Keratinocyte (primary cell): ENCODE measurements at regions not wholly inside any gene's neighbourhood (a gene's known extent, or its start where the extent isn't known, plus 50 kb on each side); places are given as distances from the start of the nearest gene placed in this dataset.

ENCODE experiments used
- DNase-seq: peaks from one replicate; pipeline ENCODE4 v3.0.0-alpha.2; 2011; ENCODE audit warnings: low read depth, missing footprints, low spot score
- FAIRE-seq: peaks from 2 replicates; lab custom pipeline; 2011; peaks lifted over from hg19 to GRCh38; lab: Jason Lieb, UNC
- H2AFZ ChIP-seq: 2 replicates; pipeline ENCODE4 v1.6.0; 2012; ENCODE audit warnings: low read length, control low read depth, inconsistent platforms; ENCODE audit not compliant: control insufficient read depth
- H3K27ac ChIP-seq: 2 replicates; pipeline ENCODE4 v1.5.1; 2011; ENCODE audit warnings: low read length; ENCODE audit not compliant: control insufficient read depth, insufficient read depth
- H3K27me3 ChIP-seq: 3 replicates; pipeline ENCODE4 v1.6.0; 2011; ENCODE audit warnings: low read length; ENCODE audit not compliant: control insufficient read depth, insufficient read depth; ENCODE audit errors: extremely low read depth
- H3K36me3 ChIP-seq, 2 experiments: 2 replicates in 1 of 2; 3 replicates in 1 of 2; pipeline ENCODE4 v1.5.1; 2011; ENCODE audit warnings: low read length in 2 of 2, mild to moderate bottlenecking in 1 of 2; ENCODE audit not compliant: control insufficient read depth in 2 of 2, insufficient read depth in 2 of 2; ENCODE audit errors: extremely low read depth in 1 of 2
- H3K4me1 ChIP-seq: 3 replicates; pipeline ENCODE4 v1.5.1; 2011; ENCODE audit warnings: low read length; ENCODE audit not compliant: control insufficient read depth, insufficient read depth; ENCODE audit errors: extremely low read depth
- H3K4me2 ChIP-seq: 3 replicates; pipeline ENCODE4 v1.6.0; 2011; ENCODE audit warnings: low read depth, low read length; ENCODE audit not compliant: control insufficient read depth, insufficient read depth; ENCODE audit errors: extremely low read depth
- H3K4me3 ChIP-seq, 3 experiments: fragments of 200-600 bp in 1 of 3; sonication (generic) in 1 of 3; 2 replicates in 2 of 3; 3 replicates in 1 of 3; pipeline ENCODE4 v1.5.1; 2011 to 2016; ENCODE audit warnings: low read length in 3 of 3, mild to moderate bottlenecking in 3 of 3, control low read depth in 2 of 3, inconsistent platforms in 1 of 3, low read depth in 1 of 3, mixed read lengths in 1 of 3, mixed run types in 1 of 3, moderate library complexity in 1 of 3; ENCODE audit not compliant: control insufficient read depth in 2 of 3, insufficient read depth in 2 of 3; ENCODE audit errors: extremely low read depth in 1 of 3
- H3K79me2 ChIP-seq: 2 replicates; pipeline ENCODE4 v1.6.0; 2012; ENCODE audit warnings: low read length; ENCODE audit not compliant: control insufficient read depth, insufficient read depth
- H3K9ac ChIP-seq: 3 replicates; pipeline ENCODE4 v1.6.0; 2011; ENCODE audit warnings: low read length; ENCODE audit not compliant: control insufficient read depth, insufficient read depth; ENCODE audit errors: extremely low read depth
- H3K9me1 ChIP-seq: 3 replicates; pipeline ENCODE4 v1.6.0; 2011; ENCODE audit warnings: low read length; ENCODE audit not compliant: control insufficient read depth, insufficient read depth; ENCODE audit errors: extremely low read depth
- H3K9me3 ChIP-seq: 2 replicates; pipeline ENCODE4 v1.5.1; 2012; ENCODE audit warnings: low read depth, low read length; ENCODE audit not compliant: control insufficient read depth
- H4K20me1 ChIP-seq: 3 replicates; pipeline ENCODE4 v1.6.0; 2011; ENCODE audit warnings: low read length; ENCODE audit not compliant: control insufficient read depth, insufficient read depth; ENCODE audit errors: extremely low read depth
- CTCF ChIP-seq, 3 experiments: IDR thresholded peaks in 1 of 3; conservative IDR thresholded peaks in 1 of 3; optimal IDR thresholded peaks in 1 of 3; 2 replicates in 2 of 3; 3 replicates in 1 of 3; pipeline versions ENCODE3 to v1.5.1; 2011; ENCODE audit warnings: low read length in 3 of 3, mild to moderate bottlenecking in 3 of 3, moderate library complexity in 2 of 3, control low read depth in 1 of 3, inconsistent platforms in 1 of 3; ENCODE audit not compliant: insufficient read depth in 2 of 3; ENCODE audit errors: extremely low read depth in 1 of 3
- EZH2 ChIP-seq: IDR thresholded peaks from one replicate; pipeline ENCODE4 v1.6.1; 2012; ENCODE audit warnings: inconsistent platforms, mild to moderate bottlenecking, low read length, moderate library complexity
- dilution Hi-C: fragments of 300-500 bp; cut with MboI; formaldehyde crosslinking; loops from one replicate; pipeline ENCODE4 v1.7.0; 2020; ENCODE audit warnings: low sequenced_read_pairs; ENCODE audit not compliant: extremely low pct_ligation_motif_present

- no peak overlapping the region for H3K4me2 ChIP-seq
- dilution Hi-C loops, result no loop called here
These were observed 86.2 kb downstream of the RRM2 start for GRCh38 chr2:10208736-10209135.

GRCh38 chr2:10209406-10209935 is 86.9 kb downstream of the RRM2 start:
- no peak overlapping the region for H2AFZ ChIP-seq
- DNase-seq (no peak), FAIRE-seq (no peak)
- H3K4me2 ChIP-seq, result no peak overlapping the region
- no peaks in the 10 kb centered on the region for H3K36me3 ChIP-seq
- no peaks in the 10 kb centered on the region for H3K79me2 ChIP-seq
- H3K4me1 ChIP-seq, result no peaks in the 10 kb centered on the region
- TF ChIP-seq CTCF (optimal IDR thresholded peaks at IDR 0.05 in 1 of 3, IDR thresholded peaks at IDR 0.05 in 1 of 3, conservative IDR thresholded peaks at IDR 0.05 in 1 of 3; ENCODE audit: extremely low read depth in 1 of 3, insufficient read depth in 2 of 3, low read length in 3 of 3) (no peak), EZH2 (no peak)
- H3K9ac ChIP-seq, result no peak overlapping the region
- no peaks in the 10 kb centered on the region for H4K20me1 ChIP-seq
- dilution Hi-C loops, result no loop called here
- no peaks in the 10 kb centered on the region for H3K9me3 ChIP-seq
- no peak overlapping the region for H3K27ac ChIP-seq
- no peaks in the 10 kb centered on the region for H3K9me1 ChIP-seq
- H3K4me3 ChIP-seq, result no peak overlapping the region
- H3K27me3 ChIP-seq, result no peaks in the 10 kb centered on the region

More at GRCh38 chr2:10208736-10209135, 86.2 kb downstream of the RRM2 start:
- FAIRE-seq, result no peak
- no peaks in the 10 kb centered on the region for H3K36me3 ChIP-seq
- peak in 1 of 3 experiments; percentile 30 for TF ChIP-seq CTCF (optimal IDR thresholded peaks at IDR 0.05 in 1 of 3, IDR thresholded peaks at IDR 0.05 in 1 of 3, conservative IDR thresholded peaks at IDR 0.05 in 1 of 3; ENCODE audit: extremely low read depth in 1 of 3, insufficient read depth in 2 of 3, low read length in 3 of 3)
- TF ChIP-seq EZH2, result no peak
- no peaks in the 10 kb centered on the region for H3K4me1 ChIP-seq
- no peaks in the 10 kb centered on the region for H3K79me2 ChIP-seq
- H2AFZ ChIP-seq, result no peak overlapping the region
- no peaks in the 10 kb centered on the region for H4K20me1 ChIP-seq
- no peak overlapping the region for H3K9ac ChIP-seq
- no peak for DNase-seq
- no peaks in the 10 kb centered on the region for H3K9me3 ChIP-seq
- no peaks in the 10 kb centered on the region for H3K9me1 ChIP-seq
- no peak overlapping the region for H3K27ac ChIP-seq
- H3K4me3 ChIP-seq, result no peak overlapping the region
- H3K27me3 ChIP-seq, result no peaks in the 10 kb centered on the region
